HCT116 (cell line): ENCODE measurements at regions not wholly inside any gene's neighbourhood (a gene's known extent, or its start where the extent isn't known, plus 50 kb on each side); places are given as distances from the start of the nearest gene placed in this dataset.

Experiments used
- ATAC-seq: fragments of 200-7000 bp; cut with Tn5 transposase; 2 replicates; pipeline ENCODE4 v1.9.1; 2020; ENCODE audit warnings: mild to moderate bottlenecking, moderate library complexity
- BruUV-seq: library from RNA; stranded (reverse); fragments of 400-500 nt; replicated peaks from 2 replicates; lab custom pipeline; 2021; lab: Mats Ljungman, UMichigan
- CTCF ChIA-PET: fragments of 300-600 bp; sonication (Branson Sonifier 250); formaldehyde crosslinking; loops from one replicate; lab custom pipeline; 2021; ENCODE audit warnings: antibody characterized with exemption; lab: Charles Lee
- POLR2A ChIA-PET: fragments of 300-600, 350-600 bp; sonication (Branson Sonifier 250); formaldehyde crosslinking; loops from one replicate; lab custom pipeline; 2021; ENCODE audit warnings: antibody characterized with exemption; lab: Charles Lee
- RAD21 ChIA-PET, 2 experiments: fragments of 300-600 bp; sonication (Branson Sonifier 250); formaldehyde crosslinking; loops; one replicate each; lab custom pipeline; 2023; ENCODE audit warnings: low total read pairs in 2 of 2; ENCODE audit not compliant: uncharacterized antibody in 2 of 2, unreplicated experiment in 2 of 2, low non-redundant PET in 1 of 2; lab: Charles Lee
- DNase-seq: peaks from one replicate; pipeline ENCODE4 v3.0.0-alpha.2; 2010; ENCODE audit warnings: low read depth, low spot score
- H2AFZ ChIP-seq: fragments of 200-600 bp; shearing (Covaris generic), sonication (generic); 2 replicates; pipeline ENCODE4 v1.6.1; 2017; ENCODE audit warnings: low read depth, mixed run types, mixed read lengths, antibody characterized with exemption, low read length; ENCODE audit not compliant: poor library complexity, severe bottlenecking
- H3K27ac ChIP-seq: 2 replicates; pipeline ENCODE4 v1.5.1; 2012; ENCODE audit warnings: low read depth, low read length
- H3K27me3 ChIP-seq: fragments of 200-600 bp; sonication (generic); 2 replicates; pipeline ENCODE4 v1.6.1; 2016; ENCODE audit warnings: mixed run types, low read length, mixed read lengths; ENCODE audit not compliant: insufficient read depth
- H3K36me3 ChIP-seq, 2 experiments: fragments of 200-500 bp in 1 of 2; fragments of 200-600 bp in 1 of 2; sonication (Bioruptor generic) in 1 of 2; sonication (generic) in 1 of 2; 2 replicates each; pipeline versions ENCODE4 v1.5.1 to v1.6.1; 2014 to 2016; ENCODE audit warnings: low read length in 2 of 2, inconsistent platforms in 1 of 2, mixed read lengths in 1 of 2, mixed run types in 1 of 2; ENCODE audit not compliant: insufficient read depth in 2 of 2, control insufficient read depth in 1 of 2
- H3K4me1 ChIP-seq, 2 experiments: fragments of 200-600 bp in 1 of 2; sonication (generic) in 1 of 2; 2 replicates each; pipeline versions ENCODE4 v1.5.1 to v1.6.1; 2012 to 2017; ENCODE audit warnings: low read length in 2 of 2, inconsistent platforms in 1 of 2, mild to moderate bottlenecking in 1 of 2, mixed read lengths in 1 of 2, mixed run types in 1 of 2, moderate library complexity in 1 of 2; ENCODE audit not compliant: insufficient read depth in 2 of 2, control insufficient read depth in 1 of 2
- H3K4me2 ChIP-seq: fragments of 200-600 bp; sonication (generic); 2 replicates; pipeline ENCODE4 v1.6.1; 2017; ENCODE audit warnings: mixed run types, low read length, mixed read lengths
- H3K4me3 ChIP-seq, 2 experiments: fragments of 200-600 bp in 1 of 2; sonication (generic) in 1 of 2; replicated peaks in 1 of 2; 2 replicates each; pipeline ENCODE4 v1.5.1; 2011 to 2016; ENCODE audit warnings: low read length in 2 of 2, control low read depth in 1 of 2, low read depth in 1 of 2, mild to moderate bottlenecking in 1 of 2, mixed read lengths in 1 of 2, mixed run types in 1 of 2
- H3K79me2 ChIP-seq: fragments of 200-600 bp; sonication (generic); 2 replicates; pipeline ENCODE4 v1.6.1; 2017; ENCODE audit warnings: mild to moderate bottlenecking, mixed run types, low read length, moderate library complexity, mixed read lengths; ENCODE audit not compliant: insufficient read depth
- H3K9ac ChIP-seq: fragments of 200-600 bp; sonication (generic); 2 replicates; pipeline ENCODE4 v1.6.1; 2016; ENCODE audit warnings: low read length, mixed read lengths
- H3K9me2 ChIP-seq: fragments of 200-600 bp; sonication (generic), shearing (Covaris generic); 2 replicates; pipeline ENCODE4 v1.6.1; 2017; ENCODE audit warnings: mixed run types, mild to moderate bottlenecking, moderate library complexity; ENCODE audit not compliant: insufficient read depth
- H3K9me3 ChIP-seq, 2 experiments: fragments of 200-500 bp in 1 of 2; fragments of 200-600 bp in 1 of 2; sonication (Bioruptor generic) in 1 of 2; sonication (generic) in 1 of 2; 2 replicates each; pipeline ENCODE4 v1.6.1; 2014 to 2017; ENCODE audit warnings: low read length in 2 of 2, mixed read lengths in 2 of 2, inconsistent platforms in 1 of 2, low read depth in 1 of 2, mild to moderate bottlenecking in 1 of 2, mixed run types in 1 of 2, moderate library complexity in 1 of 2; ENCODE audit not compliant: control insufficient read depth in 1 of 2, insufficient read depth in 1 of 2
- H4K20me1 ChIP-seq: fragments of 200-600 bp; sonication (generic), shearing (Covaris generic); 2 replicates; pipeline ENCODE4 v1.6.1; 2017; ENCODE audit warnings: mixed run types, mild to moderate bottlenecking, moderate library complexity; ENCODE audit not compliant: insufficient read depth
- ATF3 ChIP-seq: IDR thresholded peaks from 2 replicates; pipeline ENCODE4 v1.6.1; 2012
- CEBPB ChIP-seq: IDR thresholded peaks from 2 replicates; pipeline ENCODE4 v1.6.1; 2012; ENCODE audit warnings: low read depth
- EZH2 ChIP-seq: fragments of 200-600 bp; sonication (generic); IDR thresholded peaks from 2 replicates; pipeline ENCODE4 v1.6.1; 2017; ENCODE audit warnings: antibody characterized with exemption, mixed run types
- MAX ChIP-seq: IDR thresholded peaks from 2 replicates; pipeline ENCODE4 v1.6.1; 2012
- POLR2AphosphoS5 ChIP-seq: IDR thresholded peaks from 2 replicates; pipeline ENCODE4 v1.6.1; 2011; ENCODE audit warnings: mild to moderate bottlenecking, low read depth, low read length, moderate library complexity
- REST ChIP-seq: IDR thresholded peaks from 2 replicates; pipeline ENCODE4 v1.6.1; 2012; ENCODE audit warnings: low read depth
- SP1 ChIP-seq: IDR thresholded peaks from 2 replicates; pipeline ENCODE4 v1.6.1; 2012; ENCODE audit warnings: low read depth
- TCF7L2 ChIP-seq: IDR thresholded peaks from 2 replicates; pipeline ENCODE4 v1.7.0; 2011; ENCODE audit warnings: borderline replicate concordance, inconsistent platforms; ENCODE audit not compliant: insufficient read depth, insufficient read length; ENCODE audit errors: extremely low read depth
- ZBTB33 ChIP-seq: IDR thresholded peaks from 2 replicates; pipeline ENCODE4 v1.6.1; 2011; ENCODE audit warnings: mild to moderate bottlenecking, low read length, moderate library complexity; ENCODE audit not compliant: insufficient replicate concordance; ENCODE audit errors: extremely low read depth
- ZFX ChIP-seq: fragments of 450-650 bp; IDR thresholded peaks from 2 replicates; pipeline ENCODE4 v1.6.1; 2017
- intact Hi-C: fragments of 100-400 bp; cut with micrococcal nuclease; formaldehyde crosslinking; loops from 2 replicates; pipeline ENCODE4 v1.10.0; 2022

- Histone ChIP-seq H3K27me3 (no peaks in the 10 kb centered on the region), H3K9ac (no peak overlapping the region), H3K4me2 (no peak overlapping the region), H3K4me1 (no peaks in the 10 kb centered on the region), H4K20me1 (no peaks in the 10 kb centered on the region), H3K27ac (no peak overlapping the region), H3K36me3 (no peaks in the 10 kb centered on the region), H2AFZ (no peak overlapping the region), H3K79me2 (no peaks in the 10 kb centered on the region), H3K9me3 (no peaks in the 10 kb centered on the region), H3K9me2 (no peaks in the 10 kb centered on the region), H3K4me3 (no peak overlapping the region)
- TF ChIP-seq SP1 (no peak), CEBPB (no peak), POLR2AphosphoS5 (no peak), ATF3 (no peak), REST (no peak), TCF7L2 (no peak), ZFX (no peak), ZBTB33 (no peak), EZH2 (no peak), MAX (no peak)
- no peak for ATAC-seq
- POLR2A ChIA-PET: no interaction called here
- no TSS peak for BruUV-seq
- RAD21 ChIA-PET: no interaction called here
- DNase-seq: no peak
- CTCF ChIA-PET: no interaction called here
- intact Hi-C loops: no loop called here
These were observed 171.2 kb upstream of the OLIG3 start for GRCh38 chr6:137665342-137665934.
